Right cardiac atrium (tissue), 5 donors: ENCODE measurements at regions not wholly inside any gene's neighbourhood (a gene's known extent, or its start where the extent isn't known, plus 50 kb on each side); places are given as distances from the start of the nearest gene placed in this dataset.
"Not testable (repeated sequence)": the region's sequence is repeated elsewhere in the genome, so short reads cannot be mapped to it uniquely, and the experiment has no call there.

Experiments
- ATAC-seq, 2 donors: fragments of 200-7000 bp; cut with Tn5 transposase; one replicate each; pipeline versions ENCODE4 v1.8.0 to v1.9.1; 2020; ENCODE audit warnings: moderate library complexity in 2 of 2, mild to moderate bottlenecking in 1 of 2
- DNase-seq, 3 donors: peaks; one replicate each; pipeline ENCODE4 v3.0.0-alpha.2; 2020
- H3K27ac ChIP-seq: one replicate; pipeline ENCODE4 v1.5.1; 2013; ENCODE audit warnings: mild to moderate bottlenecking, low read length, control low read depth, moderate library complexity
- H3K27me3 ChIP-seq: one replicate; pipeline ENCODE4 v1.6.1; 2013; ENCODE audit not compliant: control insufficient read depth, insufficient read depth
- H3K4me1 ChIP-seq: one replicate; pipeline ENCODE4 v1.6.1; 2013; ENCODE audit warnings: low read length; ENCODE audit not compliant: control insufficient read depth, insufficient read depth
- H3K4me3 ChIP-seq: one replicate; pipeline ENCODE4 v1.5.1; 2013; ENCODE audit warnings: low read length, control low read depth
- H3K9me3 ChIP-seq: one replicate; pipeline ENCODE4 v1.6.1; 2013; ENCODE audit warnings: low read length; ENCODE audit not compliant: control insufficient read depth
- WGBS: extraction: QIAGEN DNeasy Blood & Tissue Kit; methylation state at CpG from one replicate; pipeline ENCODE4 v1.1.7; 2013; 5-methylcytosine and 5-hydroxymethylcytosine counted together
- intact Hi-C, 4 donors: fragments of 100-400 bp; cut with DNase I; formaldehyde crosslinking; loops; one replicate each; pipeline versions ENCODE4 v1.11.0 to v1.14.0; 2022 to 2023
- donor health status: healthy with polysubstance abuse.
- donor health status: DM: no; HTN: yes; CAD: no.
- donor health status: DM: no; HTN: no; CAD: no.
- donor health status: DM: no; HTN: yes; CAD: no; lungs with severe emphysema.
- donor health status: DM: yes; HTN: yes; CAD: no.

DNA sequence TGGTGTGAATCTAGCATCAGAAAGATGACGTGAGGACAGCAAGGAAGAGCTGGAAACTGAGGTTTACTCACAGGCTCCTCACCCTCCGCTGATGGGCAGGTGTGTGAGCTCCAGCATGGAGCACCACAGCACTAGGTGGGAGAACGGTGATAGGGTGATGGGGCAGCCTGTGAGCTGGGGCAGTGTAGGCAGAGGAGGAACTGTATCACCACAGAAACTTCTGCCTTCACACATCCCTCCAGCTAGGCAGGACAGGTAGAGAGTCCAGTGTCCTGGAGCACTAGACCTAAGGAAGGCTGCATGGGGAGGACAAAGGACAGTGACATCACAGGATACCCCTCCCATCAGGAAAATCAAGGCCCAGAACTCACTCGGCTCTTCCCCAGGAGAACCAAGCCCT is 241.8 kb upstream of the PRSS58 start:
- Histone ChIP-seq H3K4me1 (no peaks in the 10 kb centered on the region), H3K4me3 (no peak overlapping the region), H3K9me3 (no peaks in the 10 kb centered on the region), H3K27me3 (no peaks in the 10 kb centered on the region), H3K27ac (no peak overlapping the region)
- intact Hi-C loops = no loop called here
- WGBS = 66% methylated on average over 4 of the region's 4 CpGs
- no peak for DNase-seq
- ATAC-seq = no peak

DNA sequence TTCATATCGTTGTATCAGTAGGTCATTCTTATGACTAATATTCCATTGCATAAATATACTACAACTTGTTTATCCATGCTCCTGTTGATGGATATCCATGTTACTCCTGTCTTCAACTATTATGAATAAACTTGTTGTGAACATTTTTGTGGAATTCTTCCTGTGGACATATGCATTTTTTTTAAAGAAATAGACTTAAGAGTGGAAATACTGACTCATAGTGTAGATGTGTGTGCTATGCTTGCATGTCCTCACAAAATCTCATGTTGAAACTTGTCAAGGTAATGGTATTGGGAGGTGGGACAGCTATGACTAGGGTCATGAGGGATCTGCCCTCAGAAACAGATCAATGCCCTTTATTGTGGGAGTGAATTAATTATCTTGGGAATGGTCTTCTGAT is 240.5 kb upstream of the PRSS58 start:
- no peak overlapping the region for H3K4me3 ChIP-seq
- DNase-seq (no peak), ATAC-seq (no peak)
- 85% methylated on average over 1 of the region's 1 CpG for WGBS
- no peaks in the 10 kb centered on the region for H3K27me3 ChIP-seq
- intact Hi-C loops = no loop called here
- no peaks in the 10 kb centered on the region for H3K4me1 ChIP-seq
- H3K9me3 ChIP-seq = no peaks in the 10 kb centered on the region
- no peak overlapping the region for H3K27ac ChIP-seq

DNA sequence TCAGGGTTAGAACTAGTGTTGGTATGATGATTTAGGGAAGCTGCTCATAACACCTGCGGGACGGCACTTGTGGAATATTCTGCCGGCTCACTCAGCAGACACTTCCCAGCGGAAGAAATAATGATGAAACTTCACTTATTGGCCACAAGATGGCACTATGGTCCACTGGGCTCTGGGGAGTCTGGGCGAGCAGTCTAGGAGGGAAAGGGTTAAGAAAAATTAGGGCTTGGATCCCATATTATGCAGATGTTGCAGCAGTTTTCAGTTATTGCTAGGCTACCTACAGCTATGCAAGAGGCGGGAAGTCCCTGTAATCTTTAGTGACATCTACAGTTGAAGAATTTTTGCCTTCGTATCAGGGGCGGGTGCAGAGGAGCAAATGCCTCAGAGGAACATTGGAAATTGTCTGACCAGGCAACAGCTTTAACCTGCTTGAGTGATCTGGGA is 238.7 kb upstream of the PRSS58 start:
- H3K27ac ChIP-seq = no peak overlapping the region
- 10% methylated on average over 8 of the region's 8 CpGs for WGBS
- no peaks in the 10 kb centered on the region for H3K9me3 ChIP-seq
- H3K27me3 ChIP-seq = no peaks in the 10 kb centered on the region
- DNase-seq (peak in 1 of 3 donors; percentile 42), ATAC-seq (peak; percentile 38 to 62)
- H3K4me3 ChIP-seq = no peak overlapping the region
- intact Hi-C loops = no loop called here
- no peaks in the 10 kb centered on the region for H3K4me1 ChIP-seq

DNA sequence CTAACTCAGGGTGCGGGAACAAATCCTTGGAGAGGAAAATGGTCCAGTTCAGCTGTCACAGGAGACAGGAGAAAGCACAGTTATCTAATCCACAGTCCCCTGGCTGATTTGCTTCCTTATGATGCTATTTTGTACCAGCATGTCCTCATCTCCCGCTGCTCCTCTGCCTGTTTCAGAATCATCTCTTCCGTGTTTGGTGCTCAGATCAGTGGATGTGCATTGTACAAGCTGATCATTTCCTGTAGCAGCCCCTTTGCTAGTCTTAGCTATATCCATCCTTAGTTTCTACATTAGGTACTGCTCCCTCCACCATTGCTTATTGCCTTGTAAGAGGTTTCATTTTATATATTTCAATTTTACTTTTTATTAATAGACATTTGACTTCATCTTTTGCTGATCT is 238.0 kb upstream of the PRSS58 start:
- H3K27ac ChIP-seq, H3K4me3 ChIP-seq, H3K9me3 ChIP-seq, H3K27me3 ChIP-seq, H3K4me1 ChIP-seq, DNase-seq, ATAC-seq, intact Hi-C loops: not testable (repeated sequence)
- 47% methylated on average over 3 of the region's 3 CpGs for WGBS

DNA sequence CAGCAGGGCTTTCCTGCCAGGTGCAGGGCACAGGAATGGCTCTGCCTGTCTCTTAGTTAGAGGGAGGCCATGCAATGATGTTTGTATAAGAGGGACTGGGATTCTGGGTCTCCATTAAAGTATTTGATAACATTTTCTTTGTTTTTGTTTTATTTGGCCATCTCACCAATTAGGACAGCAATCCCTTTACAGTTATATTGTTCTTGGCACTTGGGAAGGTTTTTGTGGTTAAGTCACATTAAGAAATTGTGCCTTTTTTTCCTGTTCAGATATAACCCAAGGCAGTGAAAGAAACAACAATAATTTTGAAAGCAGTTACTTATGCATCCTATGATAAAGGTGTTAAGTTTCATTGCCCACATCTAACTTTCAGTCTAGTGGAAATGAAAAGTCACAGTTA is 237.4 kb upstream of the PRSS58 start:
- H3K4me3 ChIP-seq, intact Hi-C loops, H3K9me3 ChIP-seq, H3K27ac ChIP-seq, H3K4me1 ChIP-seq, H3K27me3 ChIP-seq, DNase-seq: not testable (repeated sequence)
- peak in 1 of 2 donors; percentile 47 for ATAC-seq

DNA sequence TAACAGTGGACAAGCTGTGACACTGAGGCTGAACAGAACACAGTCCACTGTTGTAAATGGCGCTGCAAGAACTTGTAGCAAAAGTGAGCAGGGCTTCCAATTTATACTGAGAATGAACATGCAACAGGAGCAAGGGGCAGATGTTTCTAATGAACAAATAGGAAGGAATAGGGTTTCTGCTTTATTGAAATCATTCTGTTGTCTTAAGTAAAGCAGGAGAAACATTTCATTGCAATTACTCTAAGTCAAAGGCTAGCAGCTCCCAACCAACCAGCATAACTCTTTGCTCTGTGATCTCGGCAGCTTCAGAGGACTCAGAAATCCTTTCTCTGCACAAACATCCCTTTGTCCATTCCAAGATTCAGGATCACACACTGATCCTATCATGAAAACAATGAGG is 236.2 kb upstream of the PRSS58 start:
- H3K27ac ChIP-seq = no peak overlapping the region
- ATAC-seq (no peak), DNase-seq (no peak)
- H3K4me1 ChIP-seq = no peaks in the 10 kb centered on the region
- 84% methylated on average over 2 of the region's 2 CpGs for WGBS
- intact Hi-C loops = no loop called here
- H3K4me3 ChIP-seq = no peak overlapping the region
- no peaks in the 10 kb centered on the region for H3K27me3 ChIP-seq
- no peaks in the 10 kb centered on the region for H3K9me3 ChIP-seq

DNA sequence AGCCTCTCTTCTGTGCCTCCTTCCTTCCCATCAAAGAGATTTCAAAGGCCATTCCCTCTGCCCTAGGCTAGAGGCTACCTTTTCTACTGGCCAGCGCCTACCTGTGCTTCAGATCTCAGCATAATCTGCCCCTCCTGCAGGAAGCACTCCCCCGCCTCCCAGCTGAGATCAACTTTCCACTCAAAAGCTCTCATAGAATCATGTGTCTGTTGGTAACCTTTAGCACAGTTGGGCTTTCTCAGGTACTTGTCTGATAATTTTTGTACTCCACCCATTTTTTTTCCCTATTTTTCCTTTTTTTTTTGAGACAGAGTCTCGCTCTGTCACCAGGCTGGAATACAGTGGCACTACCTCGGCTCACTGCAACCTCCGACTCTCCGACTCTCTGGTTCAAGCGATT is 231.0 kb upstream of the PRSS58 start:
- ATAC-seq (no peak), DNase-seq (no peak)
- H3K27me3 ChIP-seq = no peaks in the 10 kb centered on the region
- no peak overlapping the region for H3K27ac ChIP-seq
- no peaks in the 10 kb centered on the region for H3K4me1 ChIP-seq
- H3K4me3 ChIP-seq = no peak overlapping the region
- no peaks in the 10 kb centered on the region for H3K9me3 ChIP-seq
- intact Hi-C loops = no loop called here
- 91% methylated on average over 7 of the region's 7 CpGs for WGBS

DNA sequence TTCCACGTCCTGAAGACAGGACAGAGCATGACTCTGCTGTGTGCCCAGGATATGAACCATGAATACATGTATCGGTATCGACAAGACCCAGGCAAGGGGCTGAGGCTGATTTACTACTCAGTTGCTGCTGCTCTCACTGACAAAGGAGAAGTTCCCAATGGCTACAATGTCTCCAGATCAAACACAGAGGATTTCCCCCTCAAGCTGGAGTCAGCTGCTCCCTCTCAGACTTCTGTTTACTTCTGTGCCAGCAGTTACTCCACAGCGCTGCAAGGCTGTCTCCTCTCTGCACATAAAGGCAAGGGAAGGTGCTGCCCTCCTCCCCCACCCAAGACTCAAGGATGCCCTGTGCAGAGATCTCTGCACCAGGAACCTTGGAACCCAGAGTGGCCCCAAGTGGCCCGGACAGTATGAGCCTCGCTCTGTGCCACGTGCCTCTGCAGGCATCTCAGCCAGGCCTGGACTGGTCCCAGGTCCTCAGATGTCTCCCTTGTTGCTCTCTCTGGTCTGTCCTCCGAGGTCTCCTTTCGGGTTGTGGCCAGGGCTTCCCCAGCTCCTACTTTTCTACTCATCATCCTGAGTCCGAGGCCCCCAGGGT is 230.3 kb upstream of the PRSS58 start:
- H3K9me3 ChIP-seq = no peaks in the 10 kb centered on the region
- H3K27ac ChIP-seq = no peak overlapping the region
- no peak overlapping the region for H3K4me3 ChIP-seq
- intact Hi-C loops = no loop called here
- ATAC-seq (peak in 1 of 2 donors; percentile 18), DNase-seq (peak in 1 of 3 donors; percentile 52)
- H3K27me3 ChIP-seq = no peaks in the 10 kb centered on the region
- 60% methylated on average over 10 of the region's 10 CpGs for WGBS
- no peaks in the 10 kb centered on the region for H3K4me1 ChIP-seq

DNA sequence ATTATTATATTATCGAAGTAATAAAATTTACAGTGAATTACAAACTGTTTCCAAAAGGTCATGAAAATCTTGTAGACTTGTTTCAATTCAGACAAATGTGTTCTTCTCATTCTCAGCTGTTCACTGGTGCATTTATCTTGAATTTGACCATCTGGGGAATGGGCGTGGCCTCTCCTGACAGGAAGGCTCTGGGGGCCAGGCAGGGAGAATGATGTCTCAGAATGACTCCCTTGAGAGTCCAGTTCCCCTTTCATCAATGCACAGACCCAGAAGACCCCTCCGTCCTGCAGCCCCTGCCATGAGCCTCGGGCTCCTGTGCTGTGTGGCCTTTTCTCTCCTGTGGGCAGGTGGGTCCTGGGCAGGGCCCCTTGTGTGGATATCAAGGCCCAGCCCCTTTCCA is 229.7 kb upstream of the PRSS58 start:
- H3K4me3 ChIP-seq, H3K27me3 ChIP-seq, intact Hi-C loops, H3K27ac ChIP-seq, ATAC-seq, H3K9me3 ChIP-seq, H3K4me1 ChIP-seq: not testable (repeated sequence)
- 53% methylated on average over 4 of the region's 4 CpGs for WGBS
- DNase-seq = peak in 1 of 3 donors; percentile 37

DNA sequence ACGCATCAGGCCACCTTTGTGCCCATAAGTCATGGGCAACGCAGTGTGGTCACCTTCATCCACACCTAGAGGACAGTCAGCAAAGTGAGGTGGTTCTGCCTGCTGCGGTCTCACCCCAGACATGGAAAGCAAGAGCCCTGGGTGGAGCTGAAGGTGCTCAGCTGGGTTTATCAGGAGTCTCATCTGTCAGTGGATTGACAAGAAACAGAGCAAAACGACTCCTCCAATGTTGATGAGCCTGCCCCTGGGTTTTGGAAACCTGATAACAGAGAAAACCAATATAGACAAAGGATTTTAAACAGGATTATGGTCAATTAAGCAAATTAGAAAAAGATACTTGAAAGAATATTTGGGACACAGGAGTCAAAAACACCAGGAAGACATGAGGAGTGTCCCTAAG is 229.3 kb upstream of the PRSS58 start:
- no peak for ATAC-seq
- WGBS = 47% methylated on average over 4 of the region's 4 CpGs
- no peaks in the 10 kb centered on the region for H3K9me3 ChIP-seq

DNA sequence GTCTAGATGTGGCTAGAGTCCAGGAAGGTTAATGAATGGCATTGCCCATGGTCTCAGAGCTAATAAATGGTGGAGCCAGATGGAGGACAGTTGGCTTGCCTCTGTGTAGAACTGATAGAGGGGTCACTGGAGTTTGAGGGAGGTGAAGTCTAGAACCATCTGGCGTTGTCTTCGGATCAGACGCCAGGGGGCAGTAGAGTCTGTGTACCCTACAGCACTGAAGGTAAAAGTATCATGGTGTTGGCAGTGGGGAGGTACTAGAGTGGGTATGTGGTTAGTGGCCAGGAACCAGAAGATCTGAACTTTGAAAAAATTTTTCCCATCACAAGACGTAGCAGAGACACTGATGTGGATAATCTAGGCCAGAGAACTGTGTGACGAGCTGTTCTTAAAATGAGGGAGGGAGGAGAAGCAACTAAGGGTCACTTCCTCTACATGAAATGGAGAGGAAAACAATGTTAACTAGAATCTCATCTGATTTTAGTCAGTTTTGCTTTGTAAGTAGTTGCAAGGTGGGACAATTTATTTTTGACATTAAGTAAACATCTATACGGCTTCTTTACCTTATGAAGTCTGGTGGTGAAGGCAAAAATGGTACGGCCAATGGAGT is 227.9 kb upstream of the PRSS58 start:
- WGBS = 70% methylated on average over 7 of the region's 7 CpGs
- H3K4me1 ChIP-seq = no peaks in the 10 kb centered on the region
- intact Hi-C loops = no loop called here
- no peak overlapping the region for H3K4me3 ChIP-seq
- no peak for ATAC-seq
- no peak overlapping the region for H3K27ac ChIP-seq
- no peaks in the 10 kb centered on the region for H3K9me3 ChIP-seq
- H3K27me3 ChIP-seq = no peaks in the 10 kb centered on the region
- DNase-seq = no peak

More for the DNA sequence above, 229.3 kb upstream of the PRSS58 start:
- no peak overlapping the region for H3K4me3 ChIP-seq
- no peaks in the 10 kb centered on the region for H3K4me1 ChIP-seq
- intact Hi-C loops = no loop called here
- H3K27me3 ChIP-seq = no peaks in the 10 kb centered on the region
- no peak overlapping the region for H3K27ac ChIP-seq
- DNase-seq = no peak
